Ramos (cell line): ENCODE measurements at regions not wholly inside any gene's neighbourhood (a gene's known extent, or its start where the extent isn't known, plus 50 kb on each side); places are given as distances from the start of the nearest gene placed in this dataset.

Experiments used
- in situ Hi-C: fragments of 300-500 bp; cut with MboI; formaldehyde crosslinking; loops from one replicate; pipeline ENCODE4 v1.14.3; 2022; ENCODE audit warnings: low sequenced_read_pairs; ENCODE audit not compliant: unreplicated experiment

GRCh38 chr14:22462923-22463322, 126.1 kb downstream of the DAD1 start:
- in situ Hi-C loops = loop anchor here (25.0 kb wide), 1 partner anchor 151 kb away; no protein-coding TSS in a partner anchor

- in situ Hi-C loops = loop anchor here (25.0 kb wide), 1 partner anchor 148 kb away; no protein-coding TSS in a partner anchor
These were observed 128.4 kb downstream of the DAD1 start for GRCh38 chr14:22460461-22461195.

- in situ Hi-C loops = loop anchor here (25.0 kb wide), 1 partner anchor 146 kb away; no protein-coding TSS in a partner anchor
These were observed 130.3 kb downstream of the DAD1 start for GRCh38 chr14:22458737-22459136.

GRCh38 chr14:22456998-22457594, 131.9 kb downstream of the DAD1 start:
- in situ Hi-C loops = loop anchor here (25.0 kb wide), 1 partner anchor 145 kb away; no protein-coding TSS in a partner anchor

- in situ Hi-C loops = loop anchor here (25.0 kb wide), 1 partner anchor 144 kb away; no protein-coding TSS in a partner anchor
These were observed 132.6 kb downstream of the DAD1 start for GRCh38 chr14:22456421-22456820.

- in situ Hi-C loops = loop anchor here (25.0 kb wide), 1 partner anchor 140 kb away; no protein-coding TSS in a partner anchor
These were observed 136.7 kb downstream of the DAD1 start for GRCh38 chr14:22452330-22452729.

- in situ Hi-C loops = loop anchor here (25.0 kb wide), 1 partner anchor 138 kb away; no protein-coding TSS in a partner anchor
These were observed 138.8 kb downstream of the DAD1 start for GRCh38 chr14:22450266-22450665.

- in situ Hi-C loops = no loop called here
These were observed 139.5 kb downstream of the DAD1 start for GRCh38 chr14:22449600-22449905.

- in situ Hi-C loops = no loop called here
These were observed 140.0 kb downstream of the DAD1 start for GRCh38 chr14:22448905-22449599.

- in situ Hi-C loops = no loop called here
These were observed 140.8 kb downstream of the DAD1 start for GRCh38 chr14:22448035-22448904.

- in situ Hi-C loops = no loop called here
These were observed 150.3 kb downstream of the DAD1 start for GRCh38 chr14:22438742-22439141.

GRCh38 chr14:22434901-22435550, 154.0 kb downstream of the DAD1 start:
- in situ Hi-C loops = loop anchor here (5.0 kb wide), 1 partner anchor 43 kb away; no protein-coding TSS in a partner anchor

GRCh38 chr14:22434030-22434429, 155.0 kb downstream of the DAD1 start:
- in situ Hi-C loops = loop anchor here (5.0 kb wide), 1 partner anchor 42 kb away; no protein-coding TSS in a partner anchor

- in situ Hi-C loops = loop anchor here (5.0 kb wide), 1 partner anchor 41 kb away; no protein-coding TSS in a partner anchor
These were observed 156.0 kb downstream of the DAD1 start for GRCh38 chr14:22433069-22433468.

- in situ Hi-C loops = loop anchor here (5.0 kb wide), 1 partner anchor 40 kb away; no protein-coding TSS in a partner anchor
These were observed 156.6 kb downstream of the DAD1 start for GRCh38 chr14:22432348-22432976.

GRCh38 chr14:22429546-22430294, 159.3 kb downstream of the DAD1 start:
- in situ Hi-C loops = loop anchor here (5.0 kb wide), 1 partner anchor 37 kb away; no protein-coding TSS in a partner anchor

- in situ Hi-C loops = no loop called here
These were observed 160.2 kb downstream of the DAD1 start for GRCh38 chr14:22428700-22429291.

GRCh38 chr14:22427771-22428231, 161.2 kb downstream of the DAD1 start:
- in situ Hi-C loops = no loop called here
